GM23338 (cell line): ENCODE measurements at regions not wholly inside any gene's neighbourhood (a gene's known extent, or its start where the extent isn't known, plus 50 kb on each side); places are given as distances from the start of the nearest gene placed in this dataset.

Experiments used
- CTCF ChIP-seq, 2 experiments: fragments of 200-600 bp in 1 of 2; sonication (generic) in 1 of 2; conservative IDR thresholded peaks; 2 replicates each; pipeline versions ENCODE4 v1.5.1 to v1.6.1; 2016 to 2017; ENCODE audit warnings: antibody characterized with exemption in 2 of 2, low read depth in 2 of 2, mild to moderate bottlenecking in 2 of 2, moderate library complexity in 1 of 2
- EZH2 ChIP-seq: fragments of 200-600 bp; sonication (generic); IDR thresholded peaks from one replicate; pipeline ENCODE4 v1.8.0; 2017; ENCODE audit warnings: antibody characterized with exemption, mild to moderate bottlenecking, low read depth; ENCODE audit not compliant: unreplicated experiment
- EZH2phosphoT487 ChIP-seq: fragments of 200-600 bp; sonication (generic); IDR thresholded peaks from one replicate; pipeline ENCODE4 v1.8.1; 2018; ENCODE audit warnings: antibody characterized with exemption; ENCODE audit not compliant: unreplicated experiment
- ZNF114 ChIP-seq: fragments of 250-450 bp; sonication (Bioruptor Pico); IDR thresholded peaks from 2 replicates; pipeline ENCODE4 v1.5.0; 2020; ENCODE audit warnings: mild to moderate bottlenecking, moderate library complexity

DNA sequence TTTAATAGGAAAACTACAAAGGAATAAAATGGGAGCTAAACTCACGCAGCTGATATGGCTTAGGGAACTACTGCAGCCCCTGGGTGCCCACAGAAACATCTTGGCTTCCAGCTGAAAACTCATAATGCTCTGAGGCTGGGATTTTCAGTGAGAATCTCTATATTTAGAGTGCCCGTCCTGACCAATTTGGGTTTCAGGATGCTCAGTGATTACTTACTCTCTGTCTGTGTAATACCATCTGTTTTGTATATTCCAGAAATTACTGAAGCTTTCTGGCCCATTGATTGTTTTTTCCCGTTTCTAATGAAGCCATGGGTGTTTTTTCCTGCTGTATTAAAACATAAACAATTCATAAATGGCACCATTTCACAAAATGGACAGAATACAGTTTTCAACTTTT is 50.6 kb upstream of the ZNF385D start:
- TF ChIP-seq EZH2 (no peak), CTCF (conservative IDR thresholded peaks at IDR 0.05; ENCODE audit: low read depth in 2 of 2) (no peak), EZH2phosphoT487 (no peak), ZNF114 (no peak)
